ENCODE measurements at regions not wholly inside any gene's neighbourhood (a gene's known extent, or its start where the extent isn't known, plus 50 kb on each side); places are given as distances from the start of the nearest gene placed in this dataset. TPM values are rescaled to one million over a fixed set of nuclear protein-coding genes. Genes with fewer than 3 reads are reported as not detected.
A peak's percentile ranks its signal among the peaks of the same experiment; 100 is the strongest.

DNA sequence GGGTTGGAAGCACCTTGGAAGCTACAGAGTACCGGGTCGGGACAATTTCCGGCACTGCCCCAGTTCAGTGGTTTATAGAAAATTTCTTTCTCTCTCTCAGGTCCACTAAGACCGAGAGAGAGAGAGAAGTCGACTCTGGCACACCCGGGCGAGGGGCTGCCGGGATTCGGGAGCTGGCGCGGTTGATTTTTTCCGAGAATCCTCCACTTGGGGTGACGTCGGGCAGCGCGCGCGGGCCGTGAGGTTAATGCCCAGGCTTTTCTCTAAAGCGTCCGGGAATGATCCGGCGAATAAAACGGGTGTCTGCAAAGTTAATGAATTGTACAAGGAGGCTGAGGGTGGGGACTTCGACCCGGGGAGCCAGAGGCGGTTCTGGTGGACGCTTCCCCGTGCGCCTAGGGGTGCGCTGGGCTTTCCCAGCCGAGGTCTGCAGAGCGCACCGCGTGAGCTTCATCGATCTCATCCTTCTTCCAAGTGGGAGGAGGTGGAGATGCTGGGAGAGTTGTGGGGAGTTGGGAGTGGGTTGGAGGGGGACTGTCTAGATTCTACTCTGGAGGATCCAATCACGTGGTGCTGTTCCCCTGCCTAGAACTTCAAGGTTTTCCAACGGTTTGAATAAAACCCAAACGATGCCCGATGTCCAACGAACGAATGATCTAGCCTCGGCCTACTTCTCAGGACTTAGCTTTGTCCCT is 51.9 kb upstream of the TBX3 start:
- no peaks in the 10 kb centered on the region for H4K20me1 ChIP-seq (ENCODE audit: insufficient read depth, poor library complexity, severe bottlenecking)
- no peaks in the 10 kb centered on the region for H3K9me3 ChIP-seq (ENCODE audit: low read depth)
- WGBS (ENCODE audit: low lambda C conversion rate, missing lambda C conversion rate) = 38% methylated on average over 43 of the region's 43 CpGs
- H3K4me1 ChIP-seq (ENCODE audit: insufficient read depth) = peaks cover 5% of the 10 kb centered on the region
- peaks cover 10% of the 10 kb centered on the region for H3K27me3 ChIP-seq
- DNase-seq (ENCODE audit: low spot score) = no peak
- H3K36me3 ChIP-seq (replicated peaks; ENCODE audit: insufficient read depth, low read depth) = no peaks in the 10 kb centered on the region
- no peak overlapping the region for H3K4me3 ChIP-seq
- TF ChIP-seq, protein P1, sequence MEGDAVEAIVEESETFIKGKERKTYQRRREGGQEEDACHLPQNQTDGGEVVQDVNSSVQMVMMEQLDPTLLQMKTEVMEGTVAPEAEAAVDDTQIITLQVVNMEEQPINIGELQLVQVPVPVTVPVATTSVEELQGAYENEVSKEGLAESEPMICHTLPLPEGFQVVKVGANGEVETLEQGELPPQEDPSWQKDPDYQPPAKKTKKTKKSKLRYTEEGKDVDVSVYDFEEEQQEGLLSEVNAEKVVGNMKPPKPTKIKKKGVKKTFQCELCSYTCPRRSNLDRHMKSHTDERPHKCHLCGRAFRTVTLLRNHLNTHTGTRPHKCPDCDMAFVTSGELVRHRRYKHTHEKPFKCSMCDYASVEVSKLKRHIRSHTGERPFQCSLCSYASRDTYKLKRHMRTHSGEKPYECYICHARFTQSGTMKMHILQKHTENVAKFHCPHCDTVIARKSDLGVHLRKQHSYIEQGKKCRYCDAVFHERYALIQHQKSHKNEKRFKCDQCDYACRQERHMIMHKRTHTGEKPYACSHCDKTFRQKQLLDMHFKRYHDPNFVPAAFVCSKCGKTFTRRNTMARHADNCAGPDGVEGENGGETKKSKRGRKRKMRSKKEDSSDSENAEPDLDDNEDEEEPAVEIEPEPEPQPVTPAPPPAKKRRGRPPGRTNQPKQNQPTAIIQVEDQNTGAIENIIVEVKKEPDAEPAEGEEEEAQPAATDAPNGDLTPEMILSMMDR (IDR thresholded peaks at IDR 0.05; ENCODE audit: poor library complexity) = no peak
- TF ChIP-seq EZH2 (IDR thresholded peaks at IDR 0.05; ENCODE audit: borderline replicate concordance) (no peak), EZH2phosphoT487 (IDR thresholded peaks at IDR 0.05; ENCODE audit: low read depth, severe bottlenecking, unreplicated experiment) (no peak)
- peak overlapping the region; percentile 27 for H2AFZ ChIP-seq
- H3K79me2 ChIP-seq = no peaks in the 10 kb centered on the region
- peak overlapping the region; percentile 70 for H3K4me2 ChIP-seq
- peak overlapping the region; percentile 84 for H3K27ac ChIP-seq
- H3K9me2 ChIP-seq (replicated peaks; ENCODE audit: insufficient read depth) = no peaks in the 10 kb centered on the region

DNA sequence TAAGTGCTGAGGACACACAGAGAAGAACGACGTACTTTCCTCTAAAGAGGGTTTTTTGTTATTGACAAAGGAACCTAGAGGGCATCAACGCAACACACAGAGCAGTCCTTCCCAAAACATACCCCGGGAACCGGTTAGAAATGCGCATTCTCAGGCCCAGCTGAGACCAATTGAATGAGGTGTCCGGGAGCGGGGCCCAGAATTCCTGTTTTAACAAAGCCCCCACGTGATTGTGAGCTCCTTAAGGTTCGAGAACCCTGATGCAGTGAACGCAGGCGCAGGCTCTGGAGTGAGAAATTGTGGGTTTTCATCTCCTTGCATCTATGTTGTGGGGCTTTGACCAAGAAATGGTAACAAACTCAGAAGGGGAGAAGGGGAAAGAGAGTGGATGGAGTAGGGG is 51.0 kb upstream of the TBX3 start:
- Histone ChIP-seq H2AFZ (peak overlapping the region; percentile 27), H3K36me3 (replicated peaks; ENCODE audit: insufficient read depth, low read depth) (no peaks in the 10 kb centered on the region), H3K79me2 (no peaks in the 10 kb centered on the region), H3K9me2 (replicated peaks; ENCODE audit: insufficient read depth) (no peaks in the 10 kb centered on the region), H3K27ac (no peak overlapping the region), H3K9me3 (ENCODE audit: low read depth) (no peaks in the 10 kb centered on the region), H3K4me3 (no peak overlapping the region), H3K4me2 (peak overlapping the region; percentile 70), H3K4me1 (ENCODE audit: insufficient read depth) (peaks cover 5% of the 10 kb centered on the region), H3K27me3 (peaks cover 10% of the 10 kb centered on the region), H4K20me1 (ENCODE audit: insufficient read depth, poor library complexity, severe bottlenecking) (no peaks in the 10 kb centered on the region)
- 66% methylated on average over 12 of the region's 12 CpGs for WGBS (ENCODE audit: low lambda C conversion rate, missing lambda C conversion rate)
- no peak for DNase-seq (ENCODE audit: low spot score)
- TF ChIP-seq, protein P1 (IDR thresholded peaks at IDR 0.05; ENCODE audit: poor library complexity) = no peak
- TF ChIP-seq EZH2 (IDR thresholded peaks at IDR 0.05; ENCODE audit: borderline replicate concordance) (no peak), EZH2phosphoT487 (IDR thresholded peaks at IDR 0.05; ENCODE audit: low read depth, severe bottlenecking, unreplicated experiment) (no peak)

DNA sequence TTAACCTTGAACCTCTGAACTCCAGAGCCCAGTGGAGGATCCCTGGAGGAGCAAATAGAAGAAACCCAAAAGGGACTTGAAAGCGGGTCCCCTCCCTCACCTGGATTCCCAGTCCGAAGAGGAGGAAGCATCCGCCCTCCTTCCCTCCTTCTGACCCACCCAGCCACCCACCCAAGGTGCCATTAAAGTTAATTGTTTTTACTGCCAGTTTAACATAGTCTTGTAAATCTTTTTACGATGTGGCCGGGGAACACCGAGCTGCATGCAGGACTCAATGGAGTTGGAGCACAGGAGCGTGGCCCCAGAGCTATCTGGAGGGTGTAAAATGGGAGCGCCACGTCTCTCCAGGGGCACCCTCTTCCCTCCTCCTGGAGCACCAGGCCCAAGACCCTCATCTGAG is 49.9 kb upstream of the TBX3 start:
- Histone ChIP-seq H3K4me1 (ENCODE audit: insufficient read depth) (peaks cover 5% of the 10 kb centered on the region), H3K36me3 (replicated peaks; ENCODE audit: insufficient read depth, low read depth) (no peaks in the 10 kb centered on the region), H3K79me2 (no peaks in the 10 kb centered on the region), H2AFZ (no peak overlapping the region), H3K4me2 (no peak overlapping the region), H3K9me2 (replicated peaks; ENCODE audit: insufficient read depth) (no peaks in the 10 kb centered on the region), H3K9me3 (ENCODE audit: low read depth) (no peaks in the 10 kb centered on the region), H3K27ac (no peak overlapping the region), H4K20me1 (ENCODE audit: insufficient read depth, poor library complexity, severe bottlenecking) (no peaks in the 10 kb centered on the region), H3K27me3 (peaks cover 10% of the 10 kb centered on the region), H3K4me3 (no peak overlapping the region)
- no peak for DNase-seq (ENCODE audit: low spot score)
- WGBS (ENCODE audit: low lambda C conversion rate, missing lambda C conversion rate) = 47% methylated on average over 9 of the region's 9 CpGs
- TF ChIP-seq EZH2 (IDR thresholded peaks at IDR 0.05; ENCODE audit: borderline replicate concordance) (no peak), EZH2phosphoT487 (IDR thresholded peaks at IDR 0.05; ENCODE audit: low read depth, severe bottlenecking, unreplicated experiment) (no peak)
- TF ChIP-seq, protein P1 (IDR thresholded peaks at IDR 0.05; ENCODE audit: poor library complexity) = no peak

Small RNA genes in the stretch of these regions (small RNA-seq; reads per million reads assigned to genes)
- gene AC009804.1 = not detected
- gene RF00275 = not detected
- not detected for gene RF00443
- gene RN7SL865P = not detected

All from hepatocyte (in vitro differentiated cells).